HUES48 (cell line): ENCODE measurements at regions not wholly inside any gene's neighbourhood (a gene's known extent, or its start where the extent isn't known, plus 50 kb on each side); places are given as distances from the start of the nearest gene placed in this dataset.

Experiments used
- H3K27ac ChIP-seq: one replicate; pipeline ENCODE4 v1.7.0; 2013; ENCODE audit warnings: low read depth, low read length, inconsistent platforms
- H3K27me3 ChIP-seq: 2 replicates; pipeline ENCODE4 v1.6.1; 2013; ENCODE audit warnings: mild to moderate bottlenecking, low read length; ENCODE audit not compliant: control insufficient read depth, insufficient read depth
- H3K36me3 ChIP-seq: 2 replicates; pipeline ENCODE4 v1.6.1; 2013; ENCODE audit warnings: low read length; ENCODE audit not compliant: control insufficient read depth, insufficient read depth
- H3K4me1 ChIP-seq: 2 replicates; pipeline ENCODE4 v1.6.1; 2013; ENCODE audit warnings: mild to moderate bottlenecking, low read length; ENCODE audit not compliant: control insufficient read depth, insufficient read depth
- H3K4me3 ChIP-seq: 2 replicates; pipeline ENCODE4 v1.5.1; 2013; ENCODE audit warnings: mild to moderate bottlenecking, low read depth, low read length
- H3K9ac ChIP-seq: 2 replicates; pipeline ENCODE4 v1.6.1; 2013; ENCODE audit warnings: mild to moderate bottlenecking, low read depth, low read length, moderate library complexity
- H3K9me3 ChIP-seq: 2 replicates; pipeline ENCODE4 v1.6.1; 2013; ENCODE audit warnings: low read length; ENCODE audit not compliant: control insufficient read depth, insufficient read depth

- Histone ChIP-seq H3K9me3 (no peaks in the 10 kb centered on the region), H3K27me3 (no peaks in the 10 kb centered on the region), H3K9ac (no peak overlapping the region), H3K36me3 (no peaks in the 10 kb centered on the region), H3K27ac (no peak overlapping the region), H3K4me1 (no peaks in the 10 kb centered on the region), H3K4me3 (no peak overlapping the region)
Observed at GRCh38 chr11:27771516-27771915, 71.3 kb upstream of the BDNF start.

DNA sequence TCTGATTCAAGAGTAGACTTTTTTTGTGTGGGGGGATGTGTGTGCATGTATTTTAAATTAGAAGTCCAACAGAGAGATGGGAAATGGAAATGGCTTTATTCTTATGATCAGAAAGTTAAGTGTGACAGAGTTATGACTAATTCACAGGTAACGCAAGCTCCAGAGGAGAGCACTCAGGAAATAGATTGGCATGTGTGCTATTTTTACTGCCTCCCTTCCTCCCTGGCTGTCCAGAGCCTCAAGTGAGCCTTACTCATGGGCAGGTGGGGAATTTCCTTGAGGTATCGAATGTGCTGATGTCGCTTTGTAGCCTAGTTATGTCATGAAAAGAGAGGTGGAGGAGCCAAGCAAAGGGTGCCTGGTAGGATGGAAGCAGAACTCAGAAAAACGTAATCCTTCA, 70.3 kb upstream of the BDNF start:
- Histone ChIP-seq H3K27ac (no peak overlapping the region), H3K9me3 (no peaks in the 10 kb centered on the region), H3K4me1 (no peaks in the 10 kb centered on the region), H3K36me3 (no peaks in the 10 kb centered on the region), H3K27me3 (no peaks in the 10 kb centered on the region), H3K4me3 (no peak overlapping the region), H3K9ac (no peak overlapping the region)

GRCh38 chr11:27763736-27764135, 63.5 kb upstream of the BDNF start:
- Histone ChIP-seq H3K4me3 (no peak overlapping the region), H3K9me3 (no peaks in the 10 kb centered on the region), H3K36me3 (no peaks in the 10 kb centered on the region), H3K27ac (no peak overlapping the region), H3K27me3 (no peaks in the 10 kb centered on the region), H3K4me1 (no peaks in the 10 kb centered on the region), H3K9ac (no peak overlapping the region)

DNA sequence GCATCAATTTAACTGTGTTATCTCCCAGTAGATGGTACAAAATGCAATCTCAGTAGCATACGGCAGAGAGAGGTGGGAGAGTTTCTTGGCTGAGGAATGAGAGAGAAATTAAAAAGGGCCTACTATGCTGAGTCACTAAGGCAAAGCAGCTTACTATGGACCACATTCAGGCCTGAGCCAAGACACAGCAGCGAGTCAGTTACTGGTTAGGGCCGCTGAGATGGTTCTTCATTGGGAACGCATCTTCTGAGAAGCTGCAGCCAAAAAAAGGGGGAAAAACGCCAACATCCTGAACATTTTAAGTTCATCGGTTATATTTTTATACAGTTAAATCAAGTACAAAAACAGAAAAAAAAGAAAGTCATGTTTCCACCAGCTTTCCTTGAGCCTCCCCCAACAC, 61.1 kb upstream of the BDNF start:
- Histone ChIP-seq H3K9me3 (no peaks in the 10 kb centered on the region), H3K27me3 (no peaks in the 10 kb centered on the region), H3K9ac (no peak overlapping the region), H3K36me3 (no peaks in the 10 kb centered on the region), H3K27ac (no peak overlapping the region), H3K4me3 (no peak overlapping the region), H3K4me1 (no peaks in the 10 kb centered on the region)

- Histone ChIP-seq H3K4me1 (no peaks in the 10 kb centered on the region), H3K9ac (no peak overlapping the region), H3K27me3 (no peaks in the 10 kb centered on the region), H3K4me3 (no peak overlapping the region), H3K9me3 (no peaks in the 10 kb centered on the region), H3K36me3 (no peaks in the 10 kb centered on the region), H3K27ac (no peak overlapping the region)
Observed at GRCh38 chr11:27757953-27758352, 57.7 kb upstream of the BDNF start.

DNA sequence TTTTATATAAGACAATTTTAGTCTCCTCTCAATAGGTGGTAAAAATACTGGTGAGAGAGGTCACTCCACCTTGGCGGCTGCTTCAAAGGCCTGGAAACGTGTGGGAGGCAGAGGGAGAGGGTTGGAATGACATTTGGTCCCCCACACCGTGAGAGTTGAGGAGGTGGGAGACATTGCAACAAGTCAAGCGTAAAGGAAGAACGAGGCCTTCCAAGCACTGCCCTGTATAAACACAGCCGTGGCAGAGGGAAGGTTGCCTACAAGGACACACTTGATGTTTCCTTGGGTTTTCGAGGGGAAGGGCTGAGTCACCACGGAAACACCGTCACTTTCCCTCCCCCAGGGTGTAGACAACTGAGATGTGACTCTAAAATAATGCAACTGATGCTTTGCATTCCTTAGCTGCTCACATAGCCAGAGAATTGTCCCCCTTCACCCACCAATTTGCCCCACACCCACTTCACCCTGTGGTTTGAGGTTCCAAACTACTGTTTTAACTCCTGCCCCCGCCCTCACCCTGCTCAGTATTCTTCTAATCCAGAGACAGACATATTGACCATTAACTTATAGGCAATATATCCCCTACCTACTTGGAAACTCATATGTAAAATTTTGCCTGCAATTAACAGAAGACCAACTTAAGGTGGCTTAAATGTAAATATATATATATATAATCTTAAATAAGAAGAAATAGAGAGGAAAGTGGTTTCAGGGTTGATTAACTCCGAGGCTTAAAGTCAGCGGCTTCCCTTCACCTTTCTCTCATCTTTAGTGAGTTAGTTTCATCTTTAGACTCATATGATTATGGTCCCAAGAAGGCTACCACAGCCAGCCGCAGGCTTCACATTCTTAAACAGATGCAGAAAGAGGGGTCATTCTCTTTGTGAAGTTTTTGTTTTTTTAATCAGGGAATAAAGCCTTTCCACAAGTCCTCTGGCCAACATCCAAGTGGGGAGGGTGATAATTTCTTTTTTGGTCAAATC, 54.1 kb upstream of the BDNF start:
- Histone ChIP-seq H3K9me3 (no peaks in the 10 kb centered on the region), H3K9ac (no peak overlapping the region), H3K36me3 (no peaks in the 10 kb centered on the region), H3K4me1 (no peaks in the 10 kb centered on the region), H3K27ac (no peak overlapping the region), H3K27me3 (no peaks in the 10 kb centered on the region), H3K4me3 (no peak overlapping the region)
